ENCODE measurements at regions not wholly inside any gene's neighbourhood (a gene's known extent, or its start where the extent isn't known, plus 50 kb on each side); places are given as distances from the start of the nearest gene placed in this dataset.

DNA sequence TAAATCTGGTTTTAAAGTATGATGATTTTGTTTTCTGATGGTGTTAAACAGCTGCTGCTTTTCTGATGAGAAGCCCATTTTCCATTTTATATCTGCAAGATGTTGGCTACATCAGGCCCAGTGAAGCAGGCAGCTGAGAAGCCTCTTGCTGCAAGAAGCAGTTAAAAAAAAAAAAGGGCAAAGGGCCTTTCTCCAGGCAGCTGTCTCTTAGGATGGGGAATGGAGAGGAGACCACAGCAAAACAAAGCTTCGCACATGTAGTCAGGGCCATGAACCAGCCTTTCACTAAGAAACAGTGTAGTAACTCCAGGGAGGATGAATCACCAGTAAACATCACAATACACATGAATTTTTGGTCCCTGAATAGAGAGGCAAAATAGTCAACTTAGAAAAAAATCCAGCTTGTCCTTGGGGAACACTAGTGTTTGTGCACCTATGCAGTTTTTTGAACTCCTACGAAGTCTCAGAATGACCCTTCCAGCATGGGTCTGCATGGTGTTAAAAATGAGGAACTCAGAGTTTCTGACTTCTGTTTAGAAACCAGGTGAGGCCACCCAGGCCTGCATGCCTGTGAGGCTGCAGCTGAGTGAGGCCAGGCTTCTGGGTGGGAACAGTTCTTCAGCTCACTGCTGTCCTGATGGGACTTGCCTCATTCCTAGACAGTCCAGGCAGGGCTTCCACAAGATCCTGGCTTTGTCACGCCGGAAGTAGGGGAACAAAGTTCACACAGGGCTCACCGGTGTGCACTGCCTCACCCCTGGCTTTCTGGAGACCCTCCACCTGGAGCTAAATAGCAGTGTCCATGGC, 518.7 kb downstream of the MCTP2 start:
- no peak for DNase-seq

GRCh38 chr15:94760348-94760747, 529.0 kb downstream of the MCTP2 start:
- DNase-seq: no peak

DNA sequence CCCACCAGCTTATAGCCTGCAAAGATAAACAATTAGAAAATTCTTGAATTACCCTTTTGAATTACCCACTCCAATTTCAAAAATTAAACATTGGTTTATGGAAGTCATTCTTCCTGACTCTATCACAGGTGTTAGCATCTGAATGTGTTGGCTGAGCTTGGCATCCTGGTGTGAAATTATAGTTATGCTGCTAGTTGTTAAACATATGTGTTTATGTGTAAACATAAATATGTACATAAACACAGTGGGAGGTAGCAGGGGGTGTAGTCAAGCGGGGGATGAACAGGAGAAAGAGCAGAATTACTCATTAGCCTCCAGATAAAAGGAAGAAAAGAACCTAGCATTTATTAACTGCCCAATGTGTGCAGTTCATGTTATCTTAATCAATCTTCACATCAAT, 530.2 kb downstream of the MCTP2 start:
- no peak for DNase-seq

DNA sequence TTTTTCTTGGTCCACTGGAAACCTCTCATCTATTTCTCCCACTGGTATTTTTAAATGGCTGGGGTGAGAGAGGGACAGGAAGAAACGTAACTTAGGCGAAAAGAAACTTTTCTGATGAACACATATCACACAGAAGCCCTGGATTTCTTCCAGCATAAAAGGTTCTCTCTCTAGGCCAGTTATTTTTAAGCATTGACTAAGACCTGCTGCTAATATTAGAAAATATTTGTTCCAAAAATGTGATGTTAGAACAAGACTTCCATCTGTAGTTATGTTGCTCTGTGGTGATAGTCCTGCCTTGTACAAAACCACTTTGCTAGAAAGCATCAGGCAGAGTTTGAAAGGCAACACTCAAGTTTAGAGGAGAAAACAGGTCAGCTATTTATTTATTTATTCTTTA, 537.7 kb downstream of the MCTP2 start:
- DNase-seq: no peak

DNA sequence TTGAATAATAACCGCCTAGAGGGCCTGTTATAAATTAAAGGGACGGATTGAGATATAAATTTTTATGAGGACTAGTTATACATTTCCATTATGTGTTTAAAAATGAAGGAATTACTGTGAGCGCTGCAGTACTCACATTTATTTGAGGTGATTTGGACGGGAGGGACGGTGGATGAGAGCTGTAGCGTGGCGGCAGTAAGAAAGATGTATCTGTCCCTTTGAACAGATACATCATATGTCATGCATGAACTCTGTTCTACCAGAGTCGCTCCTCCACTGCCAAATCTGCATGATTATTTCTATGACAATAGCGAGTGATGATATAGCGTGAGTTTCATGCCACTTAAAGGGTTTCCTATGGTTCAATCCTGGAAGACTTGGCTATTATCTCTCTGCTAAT, 538.8 kb downstream of the MCTP2 start:
- no peak for DNase-seq

DNA sequence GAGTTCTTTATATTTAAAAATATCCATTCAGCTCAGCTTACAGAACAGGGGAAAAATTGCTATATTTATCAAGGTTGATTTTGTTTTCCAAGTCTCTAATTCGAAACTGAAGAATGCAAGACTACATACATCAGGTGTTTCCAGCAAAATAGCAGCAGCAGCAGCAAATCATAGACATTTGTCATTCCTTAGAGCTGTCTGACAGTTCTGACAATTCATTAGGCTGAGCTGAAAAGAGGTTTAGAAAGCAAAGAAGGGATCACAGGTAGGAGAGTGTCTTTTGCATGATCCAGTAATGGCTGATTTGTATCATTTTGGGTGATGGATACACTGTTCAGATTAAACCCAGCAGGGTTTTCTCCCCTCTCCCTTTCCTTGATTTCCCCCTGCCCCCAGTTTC, 545.7 kb downstream of the MCTP2 start:
- no peak for DNase-seq

DNA sequence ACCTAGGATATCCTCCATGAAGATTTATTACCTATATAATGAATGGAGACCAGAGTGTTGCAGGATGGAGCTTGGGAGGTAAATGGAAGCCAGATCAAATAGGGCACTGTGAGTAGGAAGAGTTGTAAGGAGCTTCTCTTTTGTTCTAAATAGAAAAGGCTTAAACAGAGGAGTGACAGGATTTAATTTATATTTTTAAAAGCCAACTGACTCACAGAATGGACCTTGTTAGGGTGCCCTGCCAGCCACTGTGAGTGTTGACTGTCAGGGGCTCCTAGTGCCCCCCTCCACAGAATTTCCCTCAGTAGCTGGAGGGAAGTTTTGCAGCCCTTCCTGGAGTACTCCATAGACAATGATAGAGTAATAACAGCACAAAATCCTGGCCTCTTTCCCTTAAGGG, 547.5 kb downstream of the MCTP2 start:
- DNase-seq: no peak

DNA sequence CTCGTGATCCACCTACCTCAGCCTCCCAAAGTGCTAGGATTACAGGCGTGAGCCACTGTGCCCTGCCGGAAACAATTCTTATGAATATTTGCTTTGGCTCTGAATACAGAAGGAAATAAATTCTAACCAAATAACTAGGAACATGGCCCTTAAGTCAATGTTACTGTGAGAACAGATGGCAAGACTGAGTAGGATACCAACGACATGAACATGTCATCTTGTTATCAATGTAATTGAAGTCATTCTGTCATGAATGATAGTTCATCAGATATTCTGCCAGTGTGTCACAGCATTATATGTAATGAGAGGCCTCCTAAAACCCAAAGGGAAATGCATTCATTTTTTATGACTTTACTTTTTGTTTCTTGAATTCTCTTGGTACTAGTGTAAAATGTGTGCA, 548.8 kb downstream of the MCTP2 start:
- no peak for DNase-seq

DNA sequence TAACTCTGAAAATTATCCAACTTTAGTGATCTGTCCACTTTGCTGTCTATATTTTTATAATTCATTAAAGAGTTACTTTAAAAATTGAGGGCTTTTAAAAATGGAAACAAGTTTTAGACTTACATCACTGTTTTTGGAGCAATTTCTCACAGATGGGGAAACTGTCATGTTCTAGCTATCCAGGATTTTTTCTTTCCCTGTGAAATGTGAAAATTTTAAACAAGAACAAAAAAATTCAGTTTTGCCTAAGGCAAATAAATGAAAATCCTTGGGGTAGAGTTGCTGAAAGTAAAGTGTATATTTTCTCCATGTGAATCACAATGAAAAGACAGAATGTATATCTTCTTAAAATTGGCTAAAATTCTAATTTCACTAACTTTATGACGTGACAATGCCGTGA, 553.7 kb downstream of the MCTP2 start:
- DNase-seq: no peak

GRCh38 chr15:94791008-94791407, 559.6 kb downstream of the MCTP2 start:
- DNase-seq: no peak

- no peak for DNase-seq
Measured at GRCh38 chr15:94791510-94791909, 560.1 kb downstream of the MCTP2 start.

- no peak for DNase-seq
Measured at GRCh38 chr15:94792196-94792595, 560.8 kb downstream of the MCTP2 start.

DNA sequence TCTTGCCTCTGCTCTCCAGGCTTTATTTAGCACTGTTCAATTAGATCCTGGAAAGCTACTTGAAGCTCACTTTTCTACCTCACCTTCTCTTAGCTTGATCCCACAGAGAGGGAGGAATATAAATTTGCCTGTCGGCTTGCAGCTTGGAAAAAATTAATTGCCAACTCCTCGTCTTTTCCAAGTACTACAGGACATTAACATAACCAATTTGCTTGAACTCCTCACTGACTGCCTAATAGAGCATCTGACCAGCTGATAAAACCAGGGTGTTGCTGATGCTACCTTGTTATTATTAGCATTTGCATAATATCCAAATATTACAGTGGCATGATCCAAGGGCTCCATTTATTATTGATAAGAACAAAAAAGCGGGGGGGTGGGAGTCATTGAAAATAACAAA, 561.8 kb downstream of the MCTP2 start:
- DNase-seq: no peak

DNA sequence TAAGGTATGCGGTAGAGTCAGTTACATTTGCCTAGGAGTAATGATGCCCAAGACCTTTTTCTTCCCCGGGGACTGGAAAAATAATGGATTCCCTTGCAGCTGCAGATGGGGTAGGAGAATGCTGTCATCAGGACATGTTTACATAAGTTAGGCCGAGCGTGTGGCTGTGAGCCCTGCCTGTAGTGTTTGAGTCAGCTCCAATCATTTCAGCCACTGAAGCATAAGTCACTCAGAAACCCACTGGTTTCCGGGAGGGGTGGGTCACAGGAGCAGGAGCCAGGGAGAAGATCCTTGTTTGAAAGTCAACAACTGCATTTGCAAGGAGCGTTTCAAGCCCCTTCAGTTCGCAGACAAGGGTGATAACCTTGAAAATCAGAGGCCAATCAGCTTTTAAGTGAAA, 562.3 kb downstream of the MCTP2 start:
- DNase-seq: no peak

DNA sequence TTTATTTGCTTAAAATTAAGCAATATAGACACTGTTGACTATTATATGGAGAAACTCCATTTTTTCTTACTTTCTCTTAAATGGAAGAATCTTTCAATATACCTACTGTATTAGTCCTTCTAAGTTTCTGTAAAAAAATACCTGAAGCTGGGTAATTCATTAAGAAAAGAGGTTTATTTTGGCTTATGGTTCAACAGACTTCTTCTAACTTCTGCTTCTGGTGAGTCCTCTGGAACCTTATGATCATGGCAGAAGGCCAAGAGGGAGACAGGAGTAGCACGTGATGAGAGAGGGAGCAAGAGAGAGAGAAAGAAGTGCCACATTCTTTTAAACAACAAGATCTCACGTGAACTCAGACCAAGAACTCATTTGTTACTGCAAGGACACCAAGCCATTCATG, 573.3 kb downstream of the MCTP2 start:
- DNase-seq: no peak

DNA sequence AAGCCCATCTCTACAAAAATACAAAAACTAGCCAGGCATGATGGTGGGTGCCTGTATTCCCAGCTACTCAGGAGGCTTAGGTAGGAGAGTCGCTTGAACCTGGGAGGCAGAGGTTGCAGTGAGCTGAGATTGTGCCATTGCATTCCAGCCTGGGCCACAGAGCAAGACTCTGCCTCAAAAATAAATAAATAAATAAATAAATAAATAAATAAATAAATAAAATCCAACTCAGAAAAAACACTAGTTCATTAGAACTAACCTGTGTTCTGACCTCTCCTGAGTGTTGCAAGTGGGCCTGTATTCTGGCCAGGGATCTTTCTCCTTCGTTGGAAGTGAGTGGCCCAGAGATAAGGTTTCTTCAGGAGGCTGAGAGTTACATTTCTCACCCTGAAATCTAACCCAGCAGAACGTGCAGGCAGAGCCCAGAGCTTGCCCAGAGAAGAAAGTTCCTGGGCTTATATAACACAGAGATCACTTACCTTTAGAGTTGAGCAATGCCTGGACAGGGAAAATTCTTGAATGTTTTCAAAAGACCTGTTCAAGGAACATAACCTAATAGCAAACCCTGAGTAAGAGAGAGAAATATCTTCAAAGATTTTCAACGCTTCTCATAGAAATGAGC, 583.9 kb downstream of the MCTP2 start:
- no peak for DNase-seq

GRCh38 chr15:94815914-94816313, 584.6 kb downstream of the MCTP2 start:
- no peak for DNase-seq

DNA sequence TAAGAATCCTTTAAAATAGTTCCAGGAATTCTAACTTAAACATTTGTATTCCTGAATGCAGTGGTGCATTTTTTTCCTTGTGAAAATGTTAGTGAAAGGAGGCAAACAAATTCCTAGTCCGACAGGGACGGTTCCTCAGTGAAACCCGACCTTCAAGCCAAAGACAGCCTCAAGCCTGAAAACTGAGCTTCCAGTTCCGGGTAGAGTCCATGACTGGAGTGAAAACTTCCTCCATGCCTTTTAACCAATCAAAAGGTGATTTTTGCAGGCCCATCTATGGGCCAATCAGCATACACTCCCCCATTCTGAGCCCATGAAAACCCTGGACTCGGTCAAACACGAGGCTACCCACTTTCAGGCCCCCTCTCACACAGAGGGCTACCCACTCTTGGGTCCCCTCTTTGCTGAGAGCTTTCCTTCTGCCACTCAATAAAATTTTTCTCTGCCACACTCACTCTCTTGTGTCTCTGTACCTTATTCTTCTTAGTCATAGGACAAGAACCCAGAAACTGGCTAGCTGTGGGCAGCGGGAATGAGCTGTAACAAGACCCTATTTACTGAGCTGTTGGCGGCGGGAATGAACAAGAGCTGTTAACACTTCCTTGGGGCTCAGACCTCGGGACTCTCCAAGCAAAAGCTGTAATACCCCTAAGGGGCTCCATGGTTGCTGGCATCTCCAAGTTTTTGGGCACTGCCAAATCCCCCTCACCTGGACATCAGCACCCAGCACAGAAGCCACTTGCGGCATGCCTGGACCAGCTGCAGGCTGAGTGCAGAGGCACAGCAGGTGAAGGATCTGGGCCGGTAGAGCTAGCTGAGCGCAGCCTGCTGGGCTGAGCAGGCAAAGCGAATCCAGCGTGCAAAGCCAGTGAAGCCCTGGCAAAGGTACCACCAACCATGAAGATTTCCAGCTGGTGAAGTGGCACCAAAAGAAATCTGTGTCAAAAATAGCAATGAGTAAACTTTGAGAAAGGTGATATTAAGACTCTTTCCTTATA, 598.8 kb downstream of the MCTP2 start:
- no peak for DNase-seq

DNA sequence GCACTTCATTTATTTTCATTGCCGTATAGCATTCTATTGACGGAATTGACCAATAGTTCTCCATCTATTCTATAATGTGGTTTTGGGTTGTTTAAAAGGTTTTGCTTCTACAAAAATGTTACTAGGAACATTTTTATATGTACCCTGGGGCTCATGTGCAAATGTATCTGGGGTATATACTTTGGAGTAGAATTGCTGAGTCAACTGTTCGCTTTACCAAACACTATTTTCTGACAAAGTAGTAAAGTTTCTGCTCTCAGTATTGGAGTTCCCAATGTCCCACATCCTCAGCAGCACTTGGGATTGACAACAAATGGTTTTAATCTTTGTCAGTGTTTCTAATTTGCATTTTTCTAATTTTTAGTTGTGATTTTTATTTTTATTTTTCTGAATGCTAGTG, 602.6 kb downstream of the MCTP2 start:
- DNase-seq: no peak

GRCh38 chr15:94834494-94834893, 603.1 kb downstream of the MCTP2 start:
- no peak for DNase-seq

DNA sequence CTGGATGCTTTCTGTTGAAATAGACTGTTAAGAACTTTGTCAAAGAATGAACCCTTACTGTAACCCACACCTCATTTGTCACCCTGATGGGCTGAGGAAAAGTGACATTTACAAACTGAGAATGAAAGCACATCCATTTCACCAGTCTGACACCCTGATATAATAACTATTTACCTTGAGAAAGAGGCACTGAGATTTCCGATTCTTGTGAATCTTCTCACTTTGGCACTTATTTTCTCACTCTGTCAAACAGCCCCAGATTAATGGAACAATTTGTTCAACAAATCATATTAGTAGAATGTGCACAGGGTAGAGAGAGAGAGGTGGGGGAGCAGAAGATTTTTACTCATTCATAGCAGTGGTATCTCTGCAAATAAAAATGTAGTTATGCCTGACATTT, 606.9 kb downstream of the MCTP2 start:
- DNase-seq: no peak

All from amygdala (tissue), 56 donors.